AG04450 (cell line): ENCODE measurements at regions not wholly inside any gene's neighbourhood (a gene's known extent, or its start where the extent isn't known, plus 50 kb on each side); places are given as distances from the start of the nearest gene placed in this dataset.
A peak's percentile ranks its signal among the peaks of the same experiment; 100 is the strongest.

ENCODE experiments used
- CTCF ChIA-PET: fragments of 300-600, 350-600 bp; formaldehyde crosslinking; extraction: SDS; loops from one replicate; lab custom pipeline; 2022; ENCODE audit warnings: antibody characterized with exemption, inconsistent platforms; lab: Charles Lee
- POLR2A ChIA-PET: fragments of 350-600 bp; formaldehyde crosslinking; extraction: SDS; loops from one replicate; lab custom pipeline; 2021; ENCODE audit warnings: antibody characterized with exemption, inconsistent platforms; lab: Yijun Ruan, JAX
- DNase-seq: peaks from one replicate; pipeline ENCODE4 v3.0.0-alpha.2; 2011; ENCODE audit warnings: low read depth, low spot score
- H3K27ac ChIP-seq: one replicate; pipeline ENCODE4 v1.5.1; 2012; ENCODE audit warnings: low read depth, low read length, control low read depth
- H3K27me3 ChIP-seq: one replicate; pipeline ENCODE4 v1.6.0; 2012; ENCODE audit warnings: low read length; ENCODE audit not compliant: control insufficient read depth, insufficient read depth
- H3K4me3 ChIP-seq: 2 replicates; pipeline ENCODE4 v1.5.1; 2011; ENCODE audit warnings: mild to moderate bottlenecking, low read depth, low read length, control low read depth
- H3K9me3 ChIP-seq: 2 replicates; pipeline ENCODE4 v1.5.1; 2012; ENCODE audit warnings: low read length; ENCODE audit not compliant: control insufficient read depth, insufficient read depth
- TF ChIP-seq, protein P1 (sequence below): IDR thresholded peaks from 2 replicates; pipeline ENCODE4 v1.5.1; 2011; ENCODE audit warnings: low read depth, low read length, control low read depth, inconsistent platforms

- H3K4me3 ChIP-seq, result no peak overlapping the region
- no peak for DNase-seq
- TF ChIP-seq, protein P1, sequence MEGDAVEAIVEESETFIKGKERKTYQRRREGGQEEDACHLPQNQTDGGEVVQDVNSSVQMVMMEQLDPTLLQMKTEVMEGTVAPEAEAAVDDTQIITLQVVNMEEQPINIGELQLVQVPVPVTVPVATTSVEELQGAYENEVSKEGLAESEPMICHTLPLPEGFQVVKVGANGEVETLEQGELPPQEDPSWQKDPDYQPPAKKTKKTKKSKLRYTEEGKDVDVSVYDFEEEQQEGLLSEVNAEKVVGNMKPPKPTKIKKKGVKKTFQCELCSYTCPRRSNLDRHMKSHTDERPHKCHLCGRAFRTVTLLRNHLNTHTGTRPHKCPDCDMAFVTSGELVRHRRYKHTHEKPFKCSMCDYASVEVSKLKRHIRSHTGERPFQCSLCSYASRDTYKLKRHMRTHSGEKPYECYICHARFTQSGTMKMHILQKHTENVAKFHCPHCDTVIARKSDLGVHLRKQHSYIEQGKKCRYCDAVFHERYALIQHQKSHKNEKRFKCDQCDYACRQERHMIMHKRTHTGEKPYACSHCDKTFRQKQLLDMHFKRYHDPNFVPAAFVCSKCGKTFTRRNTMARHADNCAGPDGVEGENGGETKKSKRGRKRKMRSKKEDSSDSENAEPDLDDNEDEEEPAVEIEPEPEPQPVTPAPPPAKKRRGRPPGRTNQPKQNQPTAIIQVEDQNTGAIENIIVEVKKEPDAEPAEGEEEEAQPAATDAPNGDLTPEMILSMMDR, result no peak
- no peaks in the 10 kb centered on the region for H3K9me3 ChIP-seq
- ChIA-PET CTCF (interaction anchor here (1.0 to 1.2 kb wide), 2 partner anchors 9 to 26 kb away, joined by 3 to 4 read pairs; no protein-coding TSS in a partner anchor), POLR2A (no interaction called here)
- H3K27ac ChIP-seq, result no peak overlapping the region
- H3K27me3 ChIP-seq, result peaks cover 2% of the 10 kb centered on the region
Observed at GRCh38 chr12:45124485-45125155, 73.7 kb upstream of the DBX2 start.

DNA sequence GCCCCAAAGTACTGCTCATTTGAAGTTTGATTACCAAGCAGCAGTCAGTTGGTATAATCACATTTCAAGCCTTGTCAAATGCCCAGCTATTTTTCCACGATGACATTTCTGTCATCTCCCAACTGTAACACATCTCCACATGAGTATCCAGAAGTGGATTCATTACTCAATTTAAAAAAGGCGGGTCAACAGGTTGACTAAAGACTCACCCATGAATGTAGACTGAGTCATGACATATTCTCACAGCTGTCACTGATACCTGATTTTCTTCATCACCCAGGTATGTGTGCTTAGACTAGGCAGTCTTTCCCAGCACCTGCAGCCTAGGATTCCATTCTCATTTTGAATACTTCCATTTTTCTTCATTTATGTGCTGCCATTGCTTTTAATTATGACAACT is 75.1 kb upstream of the DBX2 start:
- ChIA-PET POLR2A (no interaction called here), CTCF (no interaction called here)
- no peak overlapping the region for H3K4me3 ChIP-seq
- no peak overlapping the region for H3K27ac ChIP-seq
- TF ChIP-seq, protein P1, result no peak
- peaks cover 2% of the 10 kb centered on the region for H3K27me3 ChIP-seq
- no peaks in the 10 kb centered on the region for H3K9me3 ChIP-seq
- DNase-seq, result no peak

DNA sequence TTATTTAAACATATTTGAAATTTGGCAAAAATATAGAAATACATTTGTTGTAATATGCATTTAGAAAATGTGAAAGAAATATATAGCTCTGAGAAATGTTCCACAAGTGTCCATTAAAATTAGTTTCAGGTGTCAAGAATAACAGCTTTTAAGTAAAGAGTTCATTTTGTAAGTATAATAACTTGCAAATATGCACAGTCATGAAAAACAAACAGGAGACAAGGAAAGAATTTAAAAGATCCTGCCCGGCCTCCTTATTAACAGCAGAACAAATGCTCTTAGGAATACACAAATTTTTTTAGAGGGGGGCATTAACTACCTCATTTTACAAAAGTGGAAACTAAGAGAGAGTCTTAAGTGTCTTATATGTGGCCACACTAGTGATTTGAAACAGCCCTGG is 77.7 kb upstream of the DBX2 start:
- peaks cover 4% of the 10 kb centered on the region for H3K27me3 ChIP-seq
- no peaks in the 10 kb centered on the region for H3K9me3 ChIP-seq
- TF ChIP-seq, protein P1, result no peak
- POLR2A ChIA-PET, result no interaction called here
- CTCF ChIA-PET, result no interaction called here
- H3K27ac ChIP-seq, result no peak overlapping the region
- H3K4me3 ChIP-seq, result no peak overlapping the region
- no peak for DNase-seq

DNA sequence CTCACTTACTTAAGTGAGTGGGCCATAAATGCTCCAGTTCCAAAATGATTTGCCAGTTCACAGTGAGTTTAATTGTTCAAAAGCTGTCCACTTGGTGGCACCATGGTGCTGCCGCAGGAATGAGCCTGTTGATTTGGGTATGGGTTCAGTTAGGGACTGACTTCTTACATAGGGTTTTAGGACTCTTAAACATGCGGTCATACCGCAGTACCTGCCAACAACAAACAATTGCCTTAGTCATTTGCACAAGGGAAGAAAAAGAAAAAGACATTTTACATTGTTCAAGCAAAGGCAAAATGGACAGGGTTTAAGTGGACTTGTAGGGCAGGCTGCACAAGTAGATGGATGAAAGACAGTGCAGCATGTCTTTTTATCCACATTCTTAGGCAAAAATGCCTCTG is 80.0 kb upstream of the DBX2 start:
- no peak overlapping the region for H3K4me3 ChIP-seq
- no peaks in the 10 kb centered on the region for H3K9me3 ChIP-seq
- TF ChIP-seq, protein P1, result peak; percentile 74
- ChIA-PET POLR2A (no interaction called here), CTCF (interaction anchor here (1.0 kb wide), 1 partner anchor 258 kb away, joined by 8 read pairs; no protein-coding TSS in a partner anchor)
- peak; percentile 34 for DNase-seq
- peaks cover 4% of the 10 kb centered on the region for H3K27me3 ChIP-seq
- H3K27ac ChIP-seq, result no peak overlapping the region

DNA sequence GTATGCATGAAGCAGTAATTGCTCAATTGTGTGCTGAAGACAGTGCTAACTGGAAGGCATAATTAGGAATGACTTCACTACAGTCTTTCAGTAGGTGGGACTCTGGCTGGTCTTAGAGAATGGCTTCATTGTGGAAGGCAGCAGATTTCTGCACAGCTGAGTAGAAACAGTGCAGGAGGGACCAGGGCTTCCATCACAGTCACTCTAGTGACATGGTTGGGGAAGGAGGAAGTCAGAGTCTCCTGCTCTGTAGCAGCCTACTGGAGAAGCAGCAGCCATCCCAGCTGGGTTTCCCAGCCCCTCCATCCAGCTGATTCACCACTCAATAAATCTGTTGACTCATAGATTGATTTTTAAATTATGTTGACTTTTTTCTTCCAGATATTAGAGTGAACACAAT is 80.6 kb upstream of the DBX2 start:
- no peaks in the 10 kb centered on the region for H3K9me3 ChIP-seq
- H3K27me3 ChIP-seq, result peaks cover 4% of the 10 kb centered on the region
- H3K4me3 ChIP-seq, result no peak overlapping the region
- TF ChIP-seq, protein P1, result no peak
- DNase-seq, result no peak
- ChIA-PET CTCF (interaction anchor here (1.3 kb wide), 1 partner anchor 39 kb away, joined by 3 read pairs; no protein-coding TSS in a partner anchor), POLR2A (no interaction called here)
- no peak overlapping the region for H3K27ac ChIP-seq
